HG03196 (cell line): ENCODE measurements at regions not wholly inside any gene's neighbourhood (a gene's known extent, or its start where the extent isn't known, plus 50 kb on each side); places are given as distances from the start of the nearest gene placed in this dataset.
"Not testable (repeated sequence)": the region's sequence is repeated elsewhere in the genome, so short reads cannot be mapped to it uniquely, and the experiment has no call there.

Experiments
- ATAC-seq: cut with Tn5 transposase; IDR thresholded peaks from one replicate; pipeline ENCODE4 v1.9.1; 2021; ENCODE audit not compliant: unreplicated experiment

- no peak for ATAC-seq
These were observed 220.9 kb downstream of the BUB3 start for GRCh38 chr10:123375097-123375496.

DNA sequence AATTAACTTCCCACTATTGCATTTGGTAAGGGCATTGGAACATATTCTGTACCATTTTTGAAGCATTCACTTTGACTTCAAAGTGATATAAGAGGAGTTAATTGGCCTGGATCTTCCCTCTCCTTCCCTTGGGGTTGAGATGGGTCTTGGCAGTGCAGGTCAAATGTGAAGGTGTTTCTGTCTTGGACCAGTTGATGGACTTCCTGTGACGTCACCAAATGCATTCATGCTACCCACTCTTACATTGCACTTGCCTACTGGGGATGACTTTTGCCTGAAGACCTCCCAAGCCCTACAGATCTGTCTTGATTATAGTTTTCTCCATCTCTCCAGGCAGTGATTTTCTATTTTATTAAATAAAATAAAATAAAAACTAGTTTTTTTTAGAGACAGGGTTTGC, 221.5 kb downstream of the BUB3 start:
- ATAC-seq: no peak

DNA sequence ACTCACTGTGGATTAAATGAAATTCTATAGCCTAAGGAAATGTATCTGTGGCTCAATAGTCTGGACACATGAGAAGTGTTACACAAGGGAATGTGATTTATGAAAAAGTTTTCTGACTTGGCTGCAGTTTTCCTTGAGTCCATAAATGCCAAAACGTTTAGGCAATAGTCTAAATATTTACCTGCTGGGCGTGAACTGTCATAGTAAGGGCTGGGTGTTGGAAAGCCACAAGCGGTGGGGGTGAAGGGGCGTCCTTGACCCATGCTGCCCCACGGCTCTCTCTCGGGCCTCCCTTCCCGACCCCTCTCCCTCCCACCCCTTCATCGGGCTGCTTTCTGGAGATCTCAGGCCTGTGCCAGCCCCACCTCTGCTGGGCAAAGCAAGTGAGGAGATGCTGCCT, 223.7 kb downstream of the BUB3 start:
- ATAC-seq: no peak

DNA sequence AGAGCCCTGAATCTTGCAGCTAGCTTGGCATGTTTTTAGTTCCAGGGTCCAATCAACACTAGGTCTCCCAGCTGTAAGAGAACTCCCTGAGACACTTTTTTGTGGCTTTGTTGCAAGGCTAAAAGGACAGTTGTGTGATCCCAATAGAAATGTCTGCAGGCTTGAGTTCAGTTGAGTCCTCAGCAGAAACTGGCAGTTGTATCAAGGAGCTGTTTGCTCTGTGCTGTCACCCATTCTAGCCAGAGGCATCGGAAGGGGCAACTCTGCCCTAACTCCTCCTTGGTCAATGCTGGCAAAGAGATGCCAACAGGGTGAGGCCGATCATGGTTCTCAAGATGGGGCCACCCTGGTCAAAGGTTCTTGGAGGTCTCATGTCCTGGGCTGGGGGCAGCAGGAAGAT, 224.1 kb downstream of the BUB3 start:
- ATAC-seq: no peak

DNA sequence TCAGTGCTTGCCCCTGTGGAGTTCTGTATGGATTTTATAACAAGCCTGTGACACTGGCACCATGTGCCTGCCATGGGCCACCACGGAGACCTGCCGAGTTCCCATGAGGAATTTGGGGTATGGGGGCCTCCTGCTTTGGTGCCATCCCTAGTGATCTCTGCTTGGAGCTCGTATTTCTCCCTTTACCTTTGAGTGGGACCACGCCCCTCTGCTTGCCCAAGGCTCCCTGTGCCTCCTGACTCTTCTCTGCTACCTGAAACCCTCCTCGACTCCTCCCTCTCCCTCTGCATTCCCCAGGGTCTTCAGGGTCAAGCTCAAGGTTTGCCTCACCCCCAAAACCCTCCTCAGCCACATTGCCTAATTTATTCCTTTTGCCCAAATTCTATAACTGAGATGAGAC, 225.0 kb downstream of the BUB3 start:
- no peak for ATAC-seq

DNA sequence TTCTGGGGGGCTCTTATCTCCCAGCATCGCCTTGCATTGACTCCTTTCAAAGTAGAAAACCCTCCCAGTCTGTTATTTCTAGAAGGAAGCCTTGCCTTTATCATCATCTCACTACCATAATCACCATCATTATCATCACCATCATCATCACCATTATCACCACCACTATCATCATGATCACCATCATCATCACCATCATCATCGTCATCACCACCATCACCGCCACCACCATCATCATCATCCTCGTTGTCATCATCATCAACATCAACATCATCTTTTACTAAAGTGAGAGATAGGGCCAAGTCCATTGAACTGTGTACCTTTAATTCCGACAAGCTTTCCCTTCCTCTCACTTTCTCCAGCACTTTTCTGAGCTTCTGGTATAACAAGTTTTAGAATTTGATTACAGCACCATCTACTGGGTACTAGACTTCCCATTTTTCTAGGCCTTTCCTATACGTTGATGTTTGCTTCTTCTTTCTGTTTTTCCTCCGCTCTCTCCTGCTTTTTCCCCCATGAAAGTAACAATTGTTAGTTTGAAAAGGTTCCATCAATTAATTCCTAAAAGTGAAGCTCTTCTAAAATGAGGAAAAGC, 226.4 kb downstream of the BUB3 start:
- no peak for ATAC-seq

- ATAC-seq: no peak
These were observed 227.0 kb downstream of the BUB3 start for GRCh38 chr10:123381224-123381623.

- ATAC-seq: no peak
These were observed 228.3 kb downstream of the BUB3 start for GRCh38 chr10:123382491-123382890.

DNA sequence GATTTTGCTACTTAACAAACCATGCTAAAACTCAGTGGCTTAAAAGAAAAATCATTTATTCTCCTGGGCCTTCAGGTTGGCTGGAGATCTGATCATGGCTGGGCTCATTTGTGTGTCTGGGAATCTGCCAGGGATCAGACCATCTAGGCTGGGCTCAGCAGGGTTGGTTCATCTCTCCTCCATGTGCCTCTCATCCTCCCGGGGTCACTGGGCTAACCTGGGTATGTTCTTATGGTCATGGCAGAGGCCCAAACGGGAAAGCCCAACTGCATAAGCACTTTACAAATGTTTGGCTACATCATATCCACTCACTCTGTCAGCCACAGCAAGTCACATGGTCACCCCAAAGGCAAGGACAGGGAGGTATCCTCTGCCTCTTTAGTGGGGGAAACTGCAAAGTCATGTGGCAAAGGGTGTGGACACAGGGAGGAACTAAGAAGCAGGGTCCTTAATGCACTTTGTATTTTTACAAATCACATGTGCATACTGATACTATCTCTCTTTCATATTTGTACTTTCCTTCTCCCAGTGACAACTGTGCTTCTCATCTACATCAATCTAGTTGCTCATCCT, 231.4 kb downstream of the BUB3 start:
- no peak for ATAC-seq

GRCh38 chr10:123389520-123389919, 235.3 kb downstream of the BUB3 start:
- no peak for ATAC-seq

DNA sequence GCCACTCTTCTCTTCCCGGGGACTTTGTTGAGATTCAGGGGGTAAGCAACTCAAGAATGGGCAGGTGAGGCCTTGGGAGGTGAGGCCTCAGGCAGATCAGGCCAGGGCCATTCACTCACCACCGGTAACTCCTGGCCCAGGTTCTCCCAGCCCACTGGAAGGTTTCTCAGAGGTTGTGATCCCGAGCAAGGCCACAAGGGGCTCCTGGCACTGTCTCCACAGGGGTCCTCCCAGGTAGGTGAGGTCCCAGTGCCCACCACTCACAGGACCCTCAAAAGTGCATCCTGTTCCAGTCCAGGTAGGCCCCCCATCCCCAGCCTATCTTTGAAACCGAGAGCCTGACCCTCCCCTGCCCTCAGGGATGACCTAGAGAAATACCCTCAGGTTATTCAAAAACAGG, 236.1 kb downstream of the BUB3 start:
- ATAC-seq: no peak

DNA sequence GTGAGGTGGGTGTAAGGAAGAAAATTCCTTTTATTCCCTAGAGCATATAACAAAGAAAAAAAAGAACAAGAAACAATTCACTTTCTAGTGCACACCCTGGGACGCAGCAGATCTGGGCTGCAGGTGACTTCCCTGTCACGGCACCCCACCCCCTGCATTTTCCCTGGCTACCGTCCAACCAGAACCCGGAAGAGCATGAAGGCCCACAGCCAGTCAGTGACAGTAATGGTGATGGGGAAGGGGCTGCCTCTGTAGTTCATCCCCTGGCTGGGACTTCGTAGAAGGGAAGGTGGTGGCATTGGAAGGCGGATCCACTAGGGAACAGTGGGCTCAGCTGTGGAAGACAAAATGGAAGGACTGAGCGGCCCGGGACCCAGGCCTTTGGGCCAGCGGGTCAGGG, 236.7 kb downstream of the BUB3 start:
- ATAC-seq: no peak

- ATAC-seq: peak; percentile 25
These were observed 237.2 kb downstream of the BUB3 start for GRCh38 chr10:123391275-123392028.

GRCh38 chr10:123392182-123392963, 238.2 kb downstream of the BUB3 start:
- ATAC-seq: peak; percentile 87

DNA sequence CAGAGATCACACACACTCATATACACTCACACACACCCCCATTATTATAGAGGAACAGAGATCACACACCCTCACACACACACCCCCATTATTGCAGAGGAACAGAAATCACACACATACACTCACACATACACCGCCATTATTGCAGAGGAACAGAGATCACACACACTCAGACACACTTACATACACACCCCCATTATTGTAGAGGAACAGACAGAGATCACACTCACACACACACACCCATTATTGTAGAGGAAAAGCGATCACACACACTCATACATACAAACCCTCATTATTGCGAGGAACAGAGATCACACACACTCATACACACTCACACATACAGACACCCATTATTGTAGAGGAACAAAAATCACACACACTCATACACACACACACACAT, 239.0 kb downstream of the BUB3 start:
- no peak for ATAC-seq

GRCh38 chr10:123394382-123394781, 240.2 kb downstream of the BUB3 start:
- ATAC-seq: no peak

DNA sequence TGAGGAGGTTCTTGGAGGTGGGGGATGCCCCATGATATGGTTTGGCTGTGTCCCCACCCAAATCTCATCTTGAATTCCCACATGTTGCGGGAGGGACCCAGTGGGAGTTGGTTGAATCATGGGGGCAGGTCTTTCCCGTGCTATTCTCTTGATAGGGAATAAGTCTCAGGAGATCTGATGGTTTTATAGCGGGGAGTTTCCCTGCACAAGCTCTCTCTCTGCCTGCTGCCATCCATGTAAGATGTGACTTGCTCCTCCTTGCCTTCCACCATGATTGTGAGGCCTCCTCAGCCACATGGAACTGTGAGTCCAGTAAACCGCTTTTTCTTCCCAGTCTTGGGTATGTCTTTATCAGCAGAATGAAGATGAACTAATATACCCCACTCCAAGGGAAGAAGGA, 241.0 kb downstream of the BUB3 start:
- ATAC-seq: not testable (repeated sequence)

- ATAC-seq: no peak
These were observed 241.7 kb downstream of the BUB3 start for GRCh38 chr10:123395906-123396305.

- ATAC-seq: peak; percentile 73
These were observed 244.0 kb downstream of the BUB3 start for GRCh38 chr10:123398180-123398591.

DNA sequence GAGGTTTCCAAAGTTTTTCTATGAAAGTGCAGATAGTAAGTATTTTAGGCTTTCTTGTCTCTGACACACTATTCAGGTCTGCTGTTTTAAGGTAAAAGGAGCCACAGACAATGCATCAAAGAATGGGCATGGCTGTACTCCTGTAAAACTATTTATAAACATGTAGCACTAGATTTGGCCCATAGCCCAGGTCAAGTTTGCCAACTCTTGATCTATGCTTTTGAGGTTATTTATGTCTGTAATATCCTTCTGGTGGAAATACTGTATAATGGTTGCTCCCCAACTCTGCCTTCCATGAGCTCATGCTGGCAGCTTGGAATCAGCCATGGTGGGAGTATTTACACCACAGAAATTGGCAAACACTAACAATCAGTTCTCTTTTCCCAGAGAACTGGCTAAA, 244.6 kb downstream of the BUB3 start:
- ATAC-seq: no peak

GRCh38 chr10:123399276-123399839, 245.2 kb downstream of the BUB3 start:
- ATAC-seq: no peak
